ENCODE measurements at regions not wholly inside any gene's neighbourhood (a gene's known extent, or its start where the extent isn't known, plus 50 kb on each side); places are given as distances from the start of the nearest gene placed in this dataset.

DNA sequence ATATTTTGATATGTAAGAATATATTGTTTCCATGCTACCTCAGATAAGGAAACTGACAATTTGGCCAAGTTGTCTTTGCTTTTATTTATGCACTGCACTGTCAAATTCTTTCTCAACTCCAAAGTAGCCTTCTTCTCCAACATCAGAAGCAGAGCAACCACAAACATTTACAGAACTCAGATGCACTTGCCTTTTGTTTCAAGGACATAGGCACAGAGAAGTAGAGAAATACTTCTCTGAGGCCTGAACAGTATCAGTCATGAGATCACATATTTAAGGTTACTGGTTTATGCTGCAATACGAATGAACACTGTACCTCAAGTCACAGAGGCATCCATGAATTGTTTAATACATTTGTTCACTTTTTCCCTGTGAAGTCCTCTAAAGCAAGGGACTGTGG, 606.1 kb upstream of the SLIT2 start:
- POLR2A ChIA-PET = no interaction called here
- H3K9me3 ChIP-seq (ENCODE audit: low read length) = peaks cover 92% of the 10 kb centered on the region
- in situ Hi-C loops (cut with HindIII; ENCODE audit: extremely low pct_ligation_motif_present, low pct_unique_long_range_greater_than_20kb) = no loop called here
- H4K20me1 ChIP-seq (ENCODE audit: insufficient read depth, low read length) = no peaks in the 10 kb centered on the region
- H3K4me1 ChIP-seq (ENCODE audit: insufficient read depth, low read length) = no peaks in the 10 kb centered on the region
- TF ChIP-seq, protein P1, sequence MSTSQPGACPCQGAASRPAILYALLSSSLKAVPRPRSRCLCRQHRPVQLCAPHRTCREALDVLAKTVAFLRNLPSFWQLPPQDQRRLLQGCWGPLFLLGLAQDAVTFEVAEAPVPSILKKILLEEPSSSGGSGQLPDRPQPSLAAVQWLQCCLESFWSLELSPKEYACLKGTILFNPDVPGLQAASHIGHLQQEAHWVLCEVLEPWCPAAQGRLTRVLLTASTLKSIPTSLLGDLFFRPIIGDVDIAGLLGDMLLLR (CRISPR knock-in tag; IDR thresholded peaks at IDR 0.05) = no peak
- no peak for TF ChIP-seq ZNF282 (IDR thresholded peaks at IDR 0.05; ENCODE audit: partially characterized antibody)
- TF ChIP-seq ZBTB42 (CRISPR knock-in tag; IDR thresholded peaks at IDR 0.05) = no peak
- TF ChIP-seq KDM6A (CRISPR knock-in tag; IDR thresholded peaks at IDR 0.05; ENCODE audit: low read depth) = no peak
- no peak for TF ChIP-seq ZBTB26 (CRISPR knock-in tag; IDR thresholded peaks at IDR 0.05; ENCODE audit: borderline replicate concordance)
- TF ChIP-seq CREM (IDR thresholded peaks at IDR 0.05) = no peak
- TF ChIP-seq CREM (CRISPR knock-in tag; IDR thresholded peaks at IDR 0.05) = no peak
- TF ChIP-seq KLF16 (CRISPR knock-in tag; IDR thresholded peaks at IDR 0.05) = no peak
- no peak for TF ChIP-seq NFAT5 (CRISPR knock-in tag; IDR thresholded peaks at IDR 0.05)
- no peak for TF ChIP-seq CBX5 (CRISPR knock-in tag; IDR thresholded peaks at IDR 0.05; ENCODE audit: borderline replicate concordance)
- no peak for TF ChIP-seq SP5 (CRISPR knock-in tag; IDR thresholded peaks at IDR 0.05; ENCODE audit: borderline replicate concordance, low read depth)
- TF ChIP-seq SOX6 (IDR thresholded peaks at IDR 0.05) = no peak
- no peak for TF ChIP-seq SOX6 (CRISPR knock-in tag; IDR thresholded peaks at IDR 0.05)
- TF ChIP-seq ZNF329 (CRISPR knock-in tag; IDR thresholded peaks at IDR 0.05; ENCODE audit: low read depth) = no peak
- TF ChIP-seq ZNF431 (CRISPR knock-in tag; IDR thresholded peaks at IDR 0.05; ENCODE audit: borderline replicate concordance, low read depth) = no peak
- no peak for TF ChIP-seq AHR (CRISPR knock-in tag; IDR thresholded peaks at IDR 0.05)
- no peak for TF ChIP-seq KMT2B (CRISPR knock-in tag; IDR thresholded peaks at IDR 0.05)
- no peak for TF ChIP-seq STAG1 (CRISPR knock-in tag; IDR thresholded peaks at IDR 0.05)
- no peak for TF ChIP-seq RBFOX2 (IDR thresholded peaks at IDR 0.05; ENCODE audit: low read depth, low read length)
- TF ChIP-seq ZNF776 (CRISPR knock-in tag; IDR thresholded peaks at IDR 0.05) = no peak
- WGBS (ENCODE audit: low lambda C conversion rate) = 0% methylated on average over 1 of the region's 1 CpG
- H3K79me2 ChIP-seq (ENCODE audit: insufficient read depth, low read length) = no peaks in the 10 kb centered on the region
- no peak overlapping the region for H3K9ac ChIP-seq (ENCODE audit: insufficient read depth, low read depth, low read length)
- no peak overlapping the region for H3K4me3 ChIP-seq (replicated peaks in 1 of 3; ENCODE audit: insufficient read depth in 1 of 3, low read depth in 2 of 3, low read length in 3 of 3)
- H2AFZ ChIP-seq (ENCODE audit: low read length) = no peak overlapping the region
- intact Hi-C loops (cut with micrococcal nuclease; ENCODE audit: unreplicated experiment) = no loop called here
- no peak for FAIRE-seq
- no peak overlapping the region for H3K4me2 ChIP-seq (ENCODE audit: low read depth, low read length)
- no peaks in the 10 kb centered on the region for H3K27me3 ChIP-seq (ENCODE audit: control insufficient read depth in 1 of 2, insufficient read depth in 2 of 2, low read length in 2 of 2)
- no peak overlapping the region for H3K27ac ChIP-seq (ENCODE audit: extremely low read length, insufficient read depth, low read length)
- no TSS peak for BruUV-seq (replicated peaks)
- ATAC-seq = no peak
- H3K36me3 ChIP-seq (replicated peaks in 1 of 2; ENCODE audit: control insufficient read depth in 1 of 2, insufficient read depth in 2 of 2, low read length in 2 of 2) = no peaks in the 10 kb centered on the region
- CTCF ChIA-PET (ENCODE audit: low intra/inter-chr PET ratio, low total read pairs) = no interaction called here
- DNase-seq (ENCODE audit: low spot score) = no peak

Measured in HepG2 (cell line).